Keratinocyte (primary cell): ENCODE measurements at regions not wholly inside any gene's neighbourhood (a gene's known extent, or its start where the extent isn't known, plus 50 kb on each side); places are given as distances from the start of the nearest gene placed in this dataset.

ENCODE experiments used
- DNase-seq: peaks from one replicate; pipeline ENCODE4 v3.0.0-alpha.2; 2011; ENCODE audit warnings: low read depth, missing footprints, low spot score
- FAIRE-seq: peaks from 2 replicates; lab custom pipeline; 2011; peaks lifted over from hg19 to GRCh38; lab: Jason Lieb, UNC
- H2AFZ ChIP-seq: 2 replicates; pipeline ENCODE4 v1.6.0; 2012; ENCODE audit warnings: low read length, control low read depth, inconsistent platforms; ENCODE audit not compliant: control insufficient read depth
- H3K27ac ChIP-seq: 2 replicates; pipeline ENCODE4 v1.5.1; 2011; ENCODE audit warnings: low read length; ENCODE audit not compliant: control insufficient read depth, insufficient read depth
- H3K27me3 ChIP-seq: 3 replicates; pipeline ENCODE4 v1.6.0; 2011; ENCODE audit warnings: low read length; ENCODE audit not compliant: control insufficient read depth, insufficient read depth; ENCODE audit errors: extremely low read depth
- H3K36me3 ChIP-seq, 2 experiments: 2 replicates in 1 of 2; 3 replicates in 1 of 2; pipeline ENCODE4 v1.5.1; 2011; ENCODE audit warnings: low read length in 2 of 2, mild to moderate bottlenecking in 1 of 2; ENCODE audit not compliant: control insufficient read depth in 2 of 2, insufficient read depth in 2 of 2; ENCODE audit errors: extremely low read depth in 1 of 2
- H3K4me1 ChIP-seq: 3 replicates; pipeline ENCODE4 v1.5.1; 2011; ENCODE audit warnings: low read length; ENCODE audit not compliant: control insufficient read depth, insufficient read depth; ENCODE audit errors: extremely low read depth
- H3K4me2 ChIP-seq: 3 replicates; pipeline ENCODE4 v1.6.0; 2011; ENCODE audit warnings: low read depth, low read length; ENCODE audit not compliant: control insufficient read depth, insufficient read depth; ENCODE audit errors: extremely low read depth
- H3K4me3 ChIP-seq, 3 experiments: fragments of 200-600 bp in 1 of 3; sonication (generic) in 1 of 3; 2 replicates in 2 of 3; 3 replicates in 1 of 3; pipeline ENCODE4 v1.5.1; 2011 to 2016; ENCODE audit warnings: low read length in 3 of 3, mild to moderate bottlenecking in 3 of 3, control low read depth in 2 of 3, inconsistent platforms in 1 of 3, low read depth in 1 of 3, mixed read lengths in 1 of 3, mixed run types in 1 of 3, moderate library complexity in 1 of 3; ENCODE audit not compliant: control insufficient read depth in 2 of 3, insufficient read depth in 2 of 3; ENCODE audit errors: extremely low read depth in 1 of 3
- H3K79me2 ChIP-seq: 2 replicates; pipeline ENCODE4 v1.6.0; 2012; ENCODE audit warnings: low read length; ENCODE audit not compliant: control insufficient read depth, insufficient read depth
- H3K9ac ChIP-seq: 3 replicates; pipeline ENCODE4 v1.6.0; 2011; ENCODE audit warnings: low read length; ENCODE audit not compliant: control insufficient read depth, insufficient read depth; ENCODE audit errors: extremely low read depth
- H3K9me1 ChIP-seq: 3 replicates; pipeline ENCODE4 v1.6.0; 2011; ENCODE audit warnings: low read length; ENCODE audit not compliant: control insufficient read depth, insufficient read depth; ENCODE audit errors: extremely low read depth
- H3K9me3 ChIP-seq: 2 replicates; pipeline ENCODE4 v1.5.1; 2012; ENCODE audit warnings: low read depth, low read length; ENCODE audit not compliant: control insufficient read depth
- H4K20me1 ChIP-seq: 3 replicates; pipeline ENCODE4 v1.6.0; 2011; ENCODE audit warnings: low read length; ENCODE audit not compliant: control insufficient read depth, insufficient read depth; ENCODE audit errors: extremely low read depth
- EZH2 ChIP-seq: IDR thresholded peaks from one replicate; pipeline ENCODE4 v1.6.1; 2012; ENCODE audit warnings: inconsistent platforms, mild to moderate bottlenecking, low read length, moderate library complexity
- dilution Hi-C: fragments of 300-500 bp; cut with MboI; formaldehyde crosslinking; loops from one replicate; pipeline ENCODE4 v1.7.0; 2020; ENCODE audit warnings: low sequenced_read_pairs; ENCODE audit not compliant: extremely low pct_ligation_motif_present
- TF ChIP-seq, protein P1 (sequence below), 3 experiments: IDR thresholded peaks in 1 of 3; conservative IDR thresholded peaks in 1 of 3; optimal IDR thresholded peaks in 1 of 3; 2 replicates in 2 of 3; 3 replicates in 1 of 3; pipeline versions ENCODE3 to v1.5.1; 2011; ENCODE audit warnings: low read length in 3 of 3, mild to moderate bottlenecking in 3 of 3, moderate library complexity in 2 of 3, control low read depth in 1 of 3, inconsistent platforms in 1 of 3; ENCODE audit not compliant: insufficient read depth in 2 of 3; ENCODE audit errors: extremely low read depth in 1 of 3

DNA sequence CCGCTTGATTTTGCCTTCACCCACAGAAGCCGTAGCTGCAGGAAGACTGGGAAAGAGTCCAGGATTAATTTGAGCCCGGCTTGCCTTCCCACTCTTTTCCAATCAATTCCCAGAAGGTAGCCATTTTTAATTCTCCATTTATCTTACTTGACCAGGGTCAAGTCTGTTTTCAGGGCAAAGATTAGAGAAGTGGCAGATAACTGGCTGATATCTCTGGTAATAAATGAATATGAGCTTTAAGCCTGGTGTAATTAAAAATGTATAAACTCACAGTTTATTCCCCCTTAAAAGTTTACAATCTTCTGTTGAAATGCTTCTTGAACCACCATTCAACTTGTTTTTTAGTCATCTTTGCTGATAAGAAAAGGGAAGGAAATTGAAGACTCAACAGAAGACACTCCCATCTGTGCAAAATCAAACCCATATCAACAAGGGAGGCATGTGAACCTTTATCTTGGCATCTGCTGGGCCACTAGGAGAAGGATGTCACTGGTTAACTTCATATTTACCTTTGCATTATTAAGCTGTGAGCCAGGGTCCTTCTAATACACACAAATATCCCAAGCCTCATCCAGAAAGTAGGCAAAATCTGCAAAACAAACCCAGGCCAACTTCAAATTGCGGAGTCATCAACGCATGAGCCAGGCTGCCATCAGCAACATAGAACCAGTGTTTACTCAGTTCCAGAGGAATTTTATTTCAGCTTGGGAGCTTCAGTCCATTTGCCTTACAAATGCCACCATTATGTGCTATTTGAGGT lies 314.6 kb upstream of the MAF start:
- H3K9me3 ChIP-seq = no peaks in the 10 kb centered on the region
- H3K9ac ChIP-seq = no peak overlapping the region
- no peaks in the 10 kb centered on the region for H3K27me3 ChIP-seq
- no peak overlapping the region for H3K4me3 ChIP-seq
- TF ChIP-seq EZH2 = no peak
- TF ChIP-seq, protein P1, sequence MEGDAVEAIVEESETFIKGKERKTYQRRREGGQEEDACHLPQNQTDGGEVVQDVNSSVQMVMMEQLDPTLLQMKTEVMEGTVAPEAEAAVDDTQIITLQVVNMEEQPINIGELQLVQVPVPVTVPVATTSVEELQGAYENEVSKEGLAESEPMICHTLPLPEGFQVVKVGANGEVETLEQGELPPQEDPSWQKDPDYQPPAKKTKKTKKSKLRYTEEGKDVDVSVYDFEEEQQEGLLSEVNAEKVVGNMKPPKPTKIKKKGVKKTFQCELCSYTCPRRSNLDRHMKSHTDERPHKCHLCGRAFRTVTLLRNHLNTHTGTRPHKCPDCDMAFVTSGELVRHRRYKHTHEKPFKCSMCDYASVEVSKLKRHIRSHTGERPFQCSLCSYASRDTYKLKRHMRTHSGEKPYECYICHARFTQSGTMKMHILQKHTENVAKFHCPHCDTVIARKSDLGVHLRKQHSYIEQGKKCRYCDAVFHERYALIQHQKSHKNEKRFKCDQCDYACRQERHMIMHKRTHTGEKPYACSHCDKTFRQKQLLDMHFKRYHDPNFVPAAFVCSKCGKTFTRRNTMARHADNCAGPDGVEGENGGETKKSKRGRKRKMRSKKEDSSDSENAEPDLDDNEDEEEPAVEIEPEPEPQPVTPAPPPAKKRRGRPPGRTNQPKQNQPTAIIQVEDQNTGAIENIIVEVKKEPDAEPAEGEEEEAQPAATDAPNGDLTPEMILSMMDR (optimal IDR thresholded peaks at IDR 0.05 in 1 of 3, IDR thresholded peaks at IDR 0.05 in 1 of 3, conservative IDR thresholded peaks at IDR 0.05 in 1 of 3; ENCODE audit: extremely low read depth in 1 of 3, insufficient read depth in 2 of 3, low read length in 3 of 3) = no peak
- no peaks in the 10 kb centered on the region for H3K9me1 ChIP-seq
- H3K4me1 ChIP-seq = no peaks in the 10 kb centered on the region
- no peaks in the 10 kb centered on the region for H3K36me3 ChIP-seq
- H4K20me1 ChIP-seq = no peaks in the 10 kb centered on the region
- H3K4me2 ChIP-seq = no peak overlapping the region
- no peak overlapping the region for H2AFZ ChIP-seq
- no peak for FAIRE-seq
- dilution Hi-C loops = no loop called here
- H3K79me2 ChIP-seq = no peaks in the 10 kb centered on the region
- H3K27ac ChIP-seq = no peak overlapping the region
- DNase-seq = no peak

DNA sequence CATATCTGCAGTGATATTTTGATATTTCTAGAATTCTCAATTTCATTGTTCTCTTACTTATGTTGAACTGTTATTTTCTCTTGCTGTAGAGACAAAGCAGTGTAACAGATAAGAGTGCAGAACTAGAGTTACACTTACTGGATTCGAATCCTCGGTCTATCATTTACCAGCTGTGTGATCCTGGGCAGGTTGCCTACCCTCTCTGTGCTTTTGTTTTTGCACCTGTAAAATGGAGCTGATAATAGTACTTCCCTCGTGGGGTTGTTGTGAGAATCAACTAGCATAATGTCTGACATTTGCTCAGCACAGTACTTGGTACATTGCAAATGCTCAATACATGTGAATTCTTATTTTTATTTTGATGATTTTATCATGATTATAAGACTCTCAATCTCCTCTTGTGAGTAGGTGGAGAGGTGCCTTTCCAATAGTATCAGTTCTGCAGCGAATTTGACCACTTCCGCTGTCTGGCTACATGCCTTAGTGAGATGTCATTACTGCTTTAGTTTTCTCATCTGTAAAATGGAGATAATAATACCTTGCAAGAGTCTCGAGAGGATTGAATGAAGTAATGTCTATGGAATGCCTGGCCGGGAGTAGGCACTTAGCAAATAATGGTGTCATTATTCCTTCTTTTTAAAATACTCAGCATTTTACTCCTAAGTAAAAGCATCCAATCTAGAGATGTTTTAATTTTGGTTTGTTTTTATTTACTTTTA lies 312.2 kb upstream of the MAF start:
- H3K9me1 ChIP-seq = no peaks in the 10 kb centered on the region
- no peaks in the 10 kb centered on the region for H4K20me1 ChIP-seq
- H3K27me3 ChIP-seq = no peaks in the 10 kb centered on the region
- no peak overlapping the region for H3K27ac ChIP-seq
- no peaks in the 10 kb centered on the region for H3K9me3 ChIP-seq
- H3K4me1 ChIP-seq = peaks cover 8% of the 10 kb centered on the region
- H3K4me3 ChIP-seq = no peak overlapping the region
- H3K9ac ChIP-seq = no peak overlapping the region
- H3K36me3 ChIP-seq = no peaks in the 10 kb centered on the region
- no peak overlapping the region for H2AFZ ChIP-seq
- no peak for DNase-seq
- FAIRE-seq = no peak
- H3K4me2 ChIP-seq = no peak overlapping the region
- dilution Hi-C loops = no loop called here
- no peak for TF ChIP-seq EZH2
- TF ChIP-seq, protein P1 (optimal IDR thresholded peaks at IDR 0.05 in 1 of 3, IDR thresholded peaks at IDR 0.05 in 1 of 3, conservative IDR thresholded peaks at IDR 0.05 in 1 of 3; ENCODE audit: extremely low read depth in 1 of 3, insufficient read depth in 2 of 3, low read length in 3 of 3) = no peak
- H3K79me2 ChIP-seq = no peaks in the 10 kb centered on the region
